Common myeloid progenitor, CD34-positive (primary cell): ENCODE measurements at regions not wholly inside any gene's neighbourhood (a gene's known extent, or its start where the extent isn't known, plus 50 kb on each side); places are given as distances from the start of the nearest gene placed in this dataset.

Source experiments
- CTCF ChIA-PET: fragments of 350-600 bp; sonication (Branson Sonifier 250); formaldehyde crosslinking; loops from one replicate; lab custom pipeline; 2021; ENCODE audit warnings: antibody characterized with exemption; lab: Charles Lee
- POLR2A ChIA-PET: fragments of 350-600 bp; sonication (Branson Sonifier 250); formaldehyde crosslinking; loops from one replicate; lab custom pipeline; 2021; ENCODE audit warnings: antibody characterized with exemption; lab: Charles Lee
- DNase-seq, 3 donors: peaks; one replicate each; pipeline versions ENCODE4 v3.0.0 to v3.0.0-alpha.2; 2013
- H3K27ac ChIP-seq, 2 experiments: 1 replicate in 1 of 2; 2 replicates in 1 of 2; pipeline ENCODE4 v1.7.0; 2013; ENCODE audit warnings: inconsistent platforms in 2 of 2, low read length in 2 of 2, mild to moderate bottlenecking in 2 of 2, low read depth in 1 of 2, moderate library complexity in 1 of 2; ENCODE audit not compliant: severe bottlenecking in 2 of 2, insufficient read depth in 1 of 2, poor library complexity in 1 of 2
- H3K27me3 ChIP-seq, 5 experiments: replicated peaks in 2 of 5; 1 replicate in 3 of 5; 2 replicates in 2 of 5; pipeline versions ENCODE4 v1.6.1 to v1.7.0; 2013; ENCODE audit warnings: low read length in 4 of 5, mild to moderate bottlenecking in 2 of 5, moderate library complexity in 2 of 5, inconsistent platforms in 1 of 5; ENCODE audit not compliant: insufficient read depth in 5 of 5, control insufficient read depth in 4 of 5
- H3K36me3 ChIP-seq, 4 experiments: 1 replicate in 2 of 4; 2 replicates in 2 of 4; pipeline versions ENCODE4 v1.6.1 to v1.7.0; 2013; ENCODE audit warnings: low read length in 3 of 4, control low read depth in 1 of 4, mild to moderate bottlenecking in 1 of 4; ENCODE audit not compliant: control insufficient read depth in 4 of 4, insufficient read depth in 4 of 4
- H3K4me1 ChIP-seq, 4 experiments: 1 replicate in 3 of 4; 2 replicates in 1 of 4; pipeline versions ENCODE4 v1.6.1 to v1.7.1; 2013; ENCODE audit warnings: low read length in 3 of 4, mild to moderate bottlenecking in 3 of 4, control low read depth in 1 of 4, inconsistent platforms in 1 of 4, moderate library complexity in 1 of 4; ENCODE audit not compliant: control insufficient read depth in 4 of 4, insufficient read depth in 4 of 4; ENCODE audit errors: control extremely low read depth in 1 of 4
- H3K4me3 ChIP-seq, 7 experiments: 1 replicate in 4 of 7; 2 replicates in 3 of 7; pipeline versions ENCODE4 v1.5.1 to v1.7.0; 2013; ENCODE audit warnings: mild to moderate bottlenecking in 7 of 7, low read length in 6 of 7, moderate library complexity in 6 of 7, inconsistent platforms in 2 of 7, low read depth in 2 of 7, control low read depth in 1 of 7; ENCODE audit not compliant: insufficient read depth in 4 of 7, control insufficient read depth in 1 of 7; ENCODE audit errors: extremely low read depth in 1 of 7
- H3K9me3 ChIP-seq, 5 experiments: 1 replicate in 4 of 5; 2 replicates in 1 of 5; pipeline versions ENCODE4 v1.6.1 to v1.7.1; 2013; ENCODE audit warnings: low read length in 4 of 5, mild to moderate bottlenecking in 2 of 5, inconsistent platforms in 1 of 5, low read depth in 1 of 5, moderate library complexity in 1 of 5; ENCODE audit not compliant: control insufficient read depth in 4 of 5, insufficient read depth in 2 of 5; ENCODE audit errors: control extremely low read depth in 1 of 5
- WGBS: methylation state at CpG from one replicate; pipeline ENCODE4 v1.1.5; 2013; ENCODE audit not compliant: insufficient coverage; 5-methylcytosine and 5-hydroxymethylcytosine counted together

GRCh38 chr6:167500961-167501360 lies 176.1 kb downstream of the TTLL2 start:
- ChIA-PET POLR2A (no interaction called here), CTCF (no interaction called here)
- no peak overlapping the region for H3K4me3 ChIP-seq
- WGBS: 98% methylated on average over 8 of the region's 8 CpGs
- peaks cover 0 to 25% (median under 1%) of the 10 kb centered on the region in 5 experiments for H3K27me3 ChIP-seq
- H3K4me1 ChIP-seq: no peaks in the 10 kb centered on the region
- no peak for DNase-seq
- peaks cover 0 to 4% (median 3%) of the 10 kb centered on the region in 5 experiments for H3K9me3 ChIP-seq
- no peak overlapping the region for H3K27ac ChIP-seq
- H3K36me3 ChIP-seq: no peaks in the 10 kb centered on the region

- H3K4me1 ChIP-seq: peaks cover 0 to 2% (median 0%) of the 10 kb centered on the region in 4 experiments
- DNase-seq: peak in 1 of 3 donors; percentile 14
- no peak overlapping the region for H3K4me3 ChIP-seq
- ChIA-PET CTCF (no interaction called here), POLR2A (no interaction called here)
- peaks cover 0 to 4% (median 3%) of the 10 kb centered on the region in 5 experiments for H3K9me3 ChIP-seq
- no peaks in the 10 kb centered on the region for H3K36me3 ChIP-seq
- 78% methylated on average over 13 of the region's 19 CpGs for WGBS
- no peak overlapping the region for H3K27ac ChIP-seq
- peaks cover 0 to 30% (median 0%) of the 10 kb centered on the region in 5 experiments for H3K27me3 ChIP-seq
Measured at GRCh38 chr6:167501831-167502385, 177.0 kb downstream of the TTLL2 start.

GRCh38 chr6:167502471-167502870 lies 177.6 kb downstream of the TTLL2 start:
- ChIA-PET POLR2A (no interaction called here), CTCF (no interaction called here)
- Histone ChIP-seq H3K27ac (no peak overlapping the region), H3K4me1 (peaks cover 0 to 2% (median 0%) of the 10 kb centered on the region in 4 experiments), H3K27me3 (peaks cover 0 to 28% (median 0%) of the 10 kb centered on the region in 5 experiments), H3K36me3 (no peaks in the 10 kb centered on the region), H3K4me3 (no peak overlapping the region), H3K9me3 (peaks cover 0 to 4% (median 3%) of the 10 kb centered on the region in 5 experiments)
- DNase-seq: no peak
- 94% methylated on average over 7 of the region's 7 CpGs for WGBS

- H3K27ac ChIP-seq: no peak overlapping the region
- H3K4me3 ChIP-seq: no peak overlapping the region
- POLR2A ChIA-PET: no interaction called here
- CTCF ChIA-PET: no interaction called here
- 93% methylated on average over 6 of the region's 6 CpGs for WGBS
- H3K36me3 ChIP-seq: no peaks in the 10 kb centered on the region
- H3K4me1 ChIP-seq: peaks cover 0 to 2% (median 0%) of the 10 kb centered on the region in 4 experiments
- H3K9me3 ChIP-seq: no peaks in the 10 kb centered on the region
- H3K27me3 ChIP-seq: peaks cover 0 to 34% (median 3%) of the 10 kb centered on the region in 5 experiments
- DNase-seq: no peak
Measured at GRCh38 chr6:167504385-167504961, 179.6 kb downstream of the TTLL2 start.

GRCh38 chr6:167505199-167505598 lies 180.3 kb downstream of the TTLL2 start:
- Histone ChIP-seq H3K36me3 (no peaks in the 10 kb centered on the region), H3K9me3 (no peaks in the 10 kb centered on the region), H3K27ac (no peak overlapping the region), H3K4me1 (peaks cover 0 to 2% (median 0%) of the 10 kb centered on the region in 4 experiments), H3K4me3 (no peak overlapping the region), H3K27me3 (peaks cover 0 to 34% (median 5%) of the 10 kb centered on the region in 5 experiments)
- POLR2A ChIA-PET: no interaction called here
- no peak for DNase-seq
- 98% methylated on average over 6 of the region's 7 CpGs for WGBS
- CTCF ChIA-PET: no interaction called here

- DNase-seq: peak in 2 of 3 donors; percentile 24 to 38
Measured at GRCh38 chr6:167505782-167506181, 180.9 kb downstream of the TTLL2 start.

More at GRCh38 chr6:167505782-167506181, 180.9 kb downstream of the TTLL2 start:
- H3K4me1 ChIP-seq: peaks cover 0 to 2% (median 0%) of the 10 kb centered on the region in 4 experiments
- H3K9me3 ChIP-seq: no peaks in the 10 kb centered on the region
- H3K36me3 ChIP-seq: no peaks in the 10 kb centered on the region
- H3K4me3 ChIP-seq: no peak overlapping the region
- POLR2A ChIA-PET: no interaction called here
- 77% methylated on average over 10 of the region's 13 CpGs for WGBS
- H3K27ac ChIP-seq: no peak overlapping the region
- H3K27me3 ChIP-seq: peaks cover 0 to 34% (median 5%) of the 10 kb centered on the region in 5 experiments
- CTCF ChIA-PET: interaction anchor here (0.5 kb wide), 1 partner anchor 1076 kb away, joined by 3 read pairs; no protein-coding TSS in a partner anchor
